Stomach (tissue), 8 donors: ENCODE measurements at regions not wholly inside any gene's neighbourhood (a gene's known extent, or its start where the extent isn't known, plus 50 kb on each side); places are given as distances from the start of the nearest gene placed in this dataset.

Experiments used
- DNase-seq, 2 donors: peaks; one replicate each; pipeline versions ENCODE4 v3.0.0 to v3.0.0-alpha.2; 2013 to 2019
- H3K27ac ChIP-seq, 5 donors: fragments of 200-600 bp in 4 of 5; sonication (generic) in 4 of 5; one replicate each; pipeline ENCODE4 v1.5.1; 2013 to 2019; ENCODE audit warnings: mild to moderate bottlenecking in 1 of 5, moderate library complexity in 1 of 5
- H3K27me3 ChIP-seq, 3 donors: fragments of 200-600 bp; sonication (generic); one replicate each; pipeline ENCODE4 v1.5.1; 2017 to 2019; ENCODE audit warnings: mixed run types in 1 of 3
- H3K36me3 ChIP-seq, 4 donors: fragments of 200-600 bp; sonication (generic); 1 replicate in 3 of 4; 2 replicates in 1 of 4; pipeline ENCODE4 v1.5.1; 2016 to 2019
- H3K4me1 ChIP-seq, 4 donors: fragments of 200-600 bp; sonication (generic); one replicate each; pipeline ENCODE4 v1.5.1; 2016 to 2019
- H3K4me3 ChIP-seq, 4 donors: fragments of 200-600 bp; sonication (generic) in 3 of 4; one replicate each; pipeline ENCODE4 v1.5.1; 2016 to 2019; ENCODE audit warnings: mild to moderate bottlenecking in 1 of 4
- H3K9me3 ChIP-seq, 4 donors: fragments of 200-600 bp; sonication (generic); one replicate each; pipeline ENCODE4 v1.5.1; 2016 to 2019
- EP300 ChIP-seq: sonication (generic); formaldehyde crosslinking; IDR thresholded peaks from one replicate; pipeline ENCODE4 v1.6.1; 2017; ENCODE audit warnings: antibody characterized with exemption
- POLR2A ChIP-seq, 4 donors: fragments of 450-650 bp; IDR thresholded peaks; one replicate each; pipeline ENCODE4 v1.6.1; 2016; ENCODE audit warnings: antibody characterized with exemption in 4 of 4, control low read depth in 2 of 4, mild to moderate bottlenecking in 1 of 4, moderate library complexity in 1 of 4
- POLR2AphosphoS5 ChIP-seq, 3 donors: sonication (generic); formaldehyde crosslinking; IDR thresholded peaks; one replicate each; pipeline ENCODE4 v1.6.1; 2016; ENCODE audit warnings: antibody characterized with exemption in 3 of 3
- WGBS, 5 donors: extraction: QIAGEN DNeasy Blood & Tissue Kit in 3 of 5; methylation state at CpG; one replicate each; pipeline versions ENCODE4 v1.1.5 to v1.1.7; 2013 to 2018; 5-methylcytosine and 5-hydroxymethylcytosine counted together
- intact Hi-C: fragments of 100-400 bp; cut with DNase I; formaldehyde crosslinking; loops from one replicate; pipeline ENCODE4 v1.15.1; 2023; ENCODE audit warnings: low total_unique reads
- TF ChIP-seq, protein P1 (sequence below), 7 experiments: fragments of 450-650 bp in 4 of 7; fragments of 200-600 bp in 3 of 7; sonication (generic) in 3 of 7; IDR thresholded peaks; one replicate each; pipeline ENCODE4 v1.5.1; 2016 to 2019; ENCODE audit warnings: antibody characterized with exemption in 7 of 7, control low read depth in 2 of 7, mild to moderate bottlenecking in 1 of 7
- donor health status: healthy with polysubstance abuse.
- donor health status: Bipolar disorder and iron deficiency.
- donor health status: healthy.

- H3K9me3 ChIP-seq = no peaks in the 10 kb centered on the region
- no peak for TF ChIP-seq EP300
- TF ChIP-seq, protein P1, sequence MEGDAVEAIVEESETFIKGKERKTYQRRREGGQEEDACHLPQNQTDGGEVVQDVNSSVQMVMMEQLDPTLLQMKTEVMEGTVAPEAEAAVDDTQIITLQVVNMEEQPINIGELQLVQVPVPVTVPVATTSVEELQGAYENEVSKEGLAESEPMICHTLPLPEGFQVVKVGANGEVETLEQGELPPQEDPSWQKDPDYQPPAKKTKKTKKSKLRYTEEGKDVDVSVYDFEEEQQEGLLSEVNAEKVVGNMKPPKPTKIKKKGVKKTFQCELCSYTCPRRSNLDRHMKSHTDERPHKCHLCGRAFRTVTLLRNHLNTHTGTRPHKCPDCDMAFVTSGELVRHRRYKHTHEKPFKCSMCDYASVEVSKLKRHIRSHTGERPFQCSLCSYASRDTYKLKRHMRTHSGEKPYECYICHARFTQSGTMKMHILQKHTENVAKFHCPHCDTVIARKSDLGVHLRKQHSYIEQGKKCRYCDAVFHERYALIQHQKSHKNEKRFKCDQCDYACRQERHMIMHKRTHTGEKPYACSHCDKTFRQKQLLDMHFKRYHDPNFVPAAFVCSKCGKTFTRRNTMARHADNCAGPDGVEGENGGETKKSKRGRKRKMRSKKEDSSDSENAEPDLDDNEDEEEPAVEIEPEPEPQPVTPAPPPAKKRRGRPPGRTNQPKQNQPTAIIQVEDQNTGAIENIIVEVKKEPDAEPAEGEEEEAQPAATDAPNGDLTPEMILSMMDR (IDR thresholded peaks at IDR 0.05) = no peak
- TF ChIP-seq POLR2AphosphoS5 (IDR thresholded peaks at IDR 0.05) = no peak
- TF ChIP-seq POLR2A (IDR thresholded peaks at IDR 0.05) = no peak
- no peaks in the 10 kb centered on the region for H3K36me3 ChIP-seq
- H3K4me1 ChIP-seq = no peaks in the 10 kb centered on the region
- 60 to 91% (median 85%) methylated on average over 3 of the region's 3 CpGs for WGBS, 5 donors
- no peak for DNase-seq
- intact Hi-C loops = no loop called here
- H3K27ac ChIP-seq = no peak overlapping the region
- no peak overlapping the region for H3K4me3 ChIP-seq
- H3K27me3 ChIP-seq = no peaks in the 10 kb centered on the region
Observed at GRCh38 chr11:128125723-128126122, 461.6 kb downstream of the ETS1 start.

DNA sequence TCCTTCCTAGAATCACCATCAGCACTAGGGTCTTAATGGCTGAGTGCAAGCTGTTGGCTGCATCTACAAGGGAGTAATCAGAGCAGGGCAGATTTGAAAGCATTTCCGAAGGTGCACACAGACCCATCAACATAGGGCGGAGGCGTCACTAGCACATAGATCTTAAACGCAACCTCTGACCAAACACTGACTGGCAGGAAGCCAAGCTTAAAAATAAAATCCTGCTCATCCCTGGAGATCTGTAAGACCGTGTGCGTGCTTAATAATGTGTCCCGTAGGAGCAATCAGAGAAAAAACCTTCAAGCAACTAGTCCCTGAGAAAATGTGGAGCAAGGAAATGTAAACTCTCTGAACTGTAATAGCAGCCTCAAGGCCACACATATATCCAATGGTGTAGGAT lies 470.5 kb downstream of the ETS1 start:
- DNase-seq = peak in 1 of 2 donors; percentile 18
- WGBS, 5 donors = 44 to 61% (median 52%) methylated on average over 7 of the region's 7 CpGs
- Histone ChIP-seq H3K27me3 (peaks cover 0 to 9% (median 0%) of the 10 kb centered on the region in 3 donors), H3K36me3 (no peaks in the 10 kb centered on the region), H3K27ac (no peak overlapping the region), H3K4me3 (no peak overlapping the region), H3K9me3 (peaks cover 0 to 4% (median 0%) of the 10 kb centered on the region in 4 donors), H3K4me1 (no peaks in the 10 kb centered on the region)
- TF ChIP-seq POLR2A (IDR thresholded peaks at IDR 0.05) = no peak
- intact Hi-C loops = no loop called here

DNA sequence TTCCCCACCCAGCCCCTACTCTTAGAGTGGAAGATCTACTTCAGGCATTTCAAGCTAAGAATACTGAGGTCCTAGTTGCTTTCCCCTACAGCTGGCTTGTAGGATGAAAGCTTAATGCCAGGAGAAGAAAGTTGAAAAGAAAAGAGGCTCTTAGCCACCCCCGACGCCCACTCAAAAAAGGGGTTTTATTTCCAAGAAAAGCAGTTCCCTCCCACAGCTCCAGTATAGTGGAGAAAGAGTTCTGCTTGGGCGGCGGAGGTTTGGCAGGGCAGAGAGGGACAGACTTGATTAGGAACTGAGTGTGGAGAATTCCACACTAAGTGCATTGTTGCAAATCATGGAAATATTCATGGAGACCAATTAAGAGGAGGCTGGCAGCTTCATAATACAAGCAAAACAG lies 470.9 kb downstream of the ETS1 start:
- no peak for DNase-seq
- Histone ChIP-seq H3K27ac (no peak overlapping the region), H3K9me3 (peaks cover 0 to 4% (median 0%) of the 10 kb centered on the region in 4 donors), H3K27me3 (peaks cover 0 to 9% (median 0%) of the 10 kb centered on the region in 3 donors), H3K36me3 (no peaks in the 10 kb centered on the region), H3K4me3 (no peak overlapping the region), H3K4me1 (no peaks in the 10 kb centered on the region)
- TF ChIP-seq EP300 (no peak), POLR2A (IDR thresholded peaks at IDR 0.05) (no peak), POLR2AphosphoS5 (IDR thresholded peaks at IDR 0.05) (no peak)
- TF ChIP-seq, protein P1 (IDR thresholded peaks at IDR 0.05) = no peak
- intact Hi-C loops = no loop called here
- WGBS, 5 donors = 68 to 89% (median 78%) methylated on average over 4 of the region's 4 CpGs

- H3K27ac ChIP-seq = no peak overlapping the region
- no peaks in the 10 kb centered on the region for H3K4me1 ChIP-seq
- H3K4me3 ChIP-seq = no peak overlapping the region
- TF ChIP-seq POLR2A (IDR thresholded peaks at IDR 0.05) (no peak), EP300 (no peak), POLR2AphosphoS5 (IDR thresholded peaks at IDR 0.05) (no peak)
- TF ChIP-seq, protein P1 (IDR thresholded peaks at IDR 0.05) = no peak
- DNase-seq = no peak
- no peaks in the 10 kb centered on the region for H3K27me3 ChIP-seq
- no peaks in the 10 kb centered on the region for H3K36me3 ChIP-seq
- H3K9me3 ChIP-seq = no peaks in the 10 kb centered on the region
- intact Hi-C loops = no loop called here
Observed at GRCh38 chr11:128105950-128106349, 481.4 kb downstream of the ETS1 start.

GRCh38 chr11:128105511-128105910 lies 481.8 kb downstream of the ETS1 start:
- no peaks in the 10 kb centered on the region for H3K27me3 ChIP-seq
- H3K4me3 ChIP-seq = no peak overlapping the region
- H3K4me1 ChIP-seq = no peaks in the 10 kb centered on the region
- TF ChIP-seq, protein P1 (IDR thresholded peaks at IDR 0.05) = no peak
- no peak for TF ChIP-seq POLR2AphosphoS5 (IDR thresholded peaks at IDR 0.05)
- TF ChIP-seq POLR2A (IDR thresholded peaks at IDR 0.05) = no peak
- no peak for TF ChIP-seq EP300
- intact Hi-C loops = no loop called here
- H3K36me3 ChIP-seq = no peaks in the 10 kb centered on the region
- no peak for DNase-seq
- H3K9me3 ChIP-seq = no peaks in the 10 kb centered on the region
- H3K27ac ChIP-seq = no peak overlapping the region
